Medulla oblongata (tissue), 1 donor: ENCODE measurements at regions not wholly inside any gene's neighbourhood (a gene's known extent, or its start where the extent isn't known, plus 50 kb on each side); places are given as distances from the start of the nearest gene placed in this dataset.
A peak's percentile ranks its signal among the peaks of the same experiment; 100 is the strongest.

Source experiments
- DNase-seq: peaks from one replicate; pipeline ENCODE4 v3.0.0-alpha.2; 2015; ENCODE audit errors: extremely low spot score

GRCh38 chr5:61823781-61824180, 482.2 kb upstream of the KIF2A start:
- DNase-seq = no peak

GRCh38 chr5:61824396-61824795, 481.6 kb upstream of the KIF2A start:
- DNase-seq = no peak

- DNase-seq = no peak
Measured at GRCh38 chr5:61827445-61827975, 478.5 kb upstream of the KIF2A start.

- DNase-seq = no peak
Measured at GRCh38 chr5:61828856-61829255, 477.1 kb upstream of the KIF2A start.

GRCh38 chr5:61831736-61832135, 474.3 kb upstream of the KIF2A start:
- no peak for DNase-seq

- no peak for DNase-seq
Measured at GRCh38 chr5:61837788-61838187, 468.2 kb upstream of the KIF2A start.

GRCh38 chr5:61840361-61840760, 465.6 kb upstream of the KIF2A start:
- DNase-seq = no peak

GRCh38 chr5:61842840-61843239, 463.2 kb upstream of the KIF2A start:
- DNase-seq = no peak

- no peak for DNase-seq
Measured at GRCh38 chr5:61850696-61851095, 455.3 kb upstream of the KIF2A start.

GRCh38 chr5:61854531-61854930, 451.5 kb upstream of the KIF2A start:
- DNase-seq = no peak

GRCh38 chr5:61860978-61861377, 445.0 kb upstream of the KIF2A start:
- no peak for DNase-seq

GRCh38 chr5:61866930-61867329, 439.1 kb upstream of the KIF2A start:
- no peak for DNase-seq

GRCh38 chr5:61869333-61869732, 436.7 kb upstream of the KIF2A start:
- DNase-seq = no peak

GRCh38 chr5:61878471-61878870, 427.5 kb upstream of the KIF2A start:
- no peak for DNase-seq

GRCh38 chr5:61881821-61882487, 424.1 kb upstream of the KIF2A start:
- peak; percentile 58 for DNase-seq

GRCh38 chr5:61882901-61883500, 423.0 kb upstream of the KIF2A start:
- no peak for DNase-seq

- no peak for DNase-seq
Measured at GRCh38 chr5:61884252-61884855, 421.7 kb upstream of the KIF2A start.

- DNase-seq = no peak
Measured at GRCh38 chr5:61886214-61886613, 419.8 kb upstream of the KIF2A start.

- no peak for DNase-seq
Measured at GRCh38 chr5:61887271-61887670, 418.7 kb upstream of the KIF2A start.

- DNase-seq = no peak
Measured at GRCh38 chr5:61894046-61894445, 412.0 kb upstream of the KIF2A start.

- no peak for DNase-seq
Measured at GRCh38 chr5:61896811-61897210, 409.2 kb upstream of the KIF2A start.

GRCh38 chr5:61897251-61897650, 408.8 kb upstream of the KIF2A start:
- DNase-seq = no peak

- DNase-seq = no peak
Measured at GRCh38 chr5:61901997-61902396, 404.0 kb upstream of the KIF2A start.
